WTC11 (cell line): ENCODE measurements at regions not wholly inside any gene's neighbourhood (a gene's known extent, or its start where the extent isn't known, plus 50 kb on each side); places are given as distances from the start of the nearest gene placed in this dataset.

Source experiments
- ATAC-seq: fragments of 200-7000 bp; cut with Tn5 transposase; 2 replicates; pipeline ENCODE4 v1.10.0; 2021; ENCODE audit warnings: mild to moderate bottlenecking, moderate library complexity
- CTCF ChIA-PET: fragments of 300-600 bp; sonication (Branson Sonifier 250); formaldehyde crosslinking; loops from one replicate; lab custom pipeline; 2021; ENCODE audit warnings: antibody characterized with exemption; lab: Charles Lee
- POLR2A ChIA-PET: fragments of 350-600 bp; sonication (Branson Sonifier 250); formaldehyde crosslinking; loops from one replicate; lab custom pipeline; 2021; ENCODE audit warnings: antibody characterized with exemption; lab: Charles Lee
- DNase-seq: peaks from one replicate; pipeline ENCODE4 v3.0.0; 2021; ENCODE audit warnings: low spot score
- H3K27ac Mint-ChIP-seq: 2 replicates; pipeline ENCODE4 v1.8.0; 2021; ENCODE audit warnings: mixed read lengths
- H3K27me3 Mint-ChIP-seq: 2 replicates; pipeline ENCODE4 v1.8.0; 2021; ENCODE audit warnings: low read depth, mild to moderate bottlenecking, moderate library complexity, mixed read lengths
- H3K36me3 Mint-ChIP-seq: 2 replicates; pipeline ENCODE4 v1.8.0; 2021; ENCODE audit warnings: mixed read lengths
- H3K4me1 Mint-ChIP-seq: 2 replicates; pipeline ENCODE4 v1.8.0; 2022; ENCODE audit warnings: mixed read lengths
- H3K4me3 Mint-ChIP-seq: 2 replicates; pipeline ENCODE4 v1.8.0; 2021; ENCODE audit warnings: mild to moderate bottlenecking, moderate library complexity, mixed read lengths
- H3K9me3 Mint-ChIP-seq: 2 replicates; pipeline ENCODE4 v1.8.0; 2021; ENCODE audit warnings: mixed read lengths
- ATF1 ChIP-seq: sonication (generic); formaldehyde crosslinking; IDR thresholded peaks from 2 replicates; pipeline ENCODE4 v1.8.1; 2023; ENCODE audit warnings: mild to moderate bottlenecking, moderate library complexity, missing genetic modification reagents
- CBFB ChIP-seq: sonication (generic); formaldehyde crosslinking; IDR thresholded peaks from 2 replicates; pipeline ENCODE4 v1.8.1; 2022; ENCODE audit warnings: mild to moderate bottlenecking, low read depth, missing genetic modification reagents
- CREB1 ChIP-seq: sonication (generic); formaldehyde crosslinking; IDR thresholded peaks from 2 replicates; pipeline ENCODE4 v1.8.0; 2023; ENCODE audit warnings: mild to moderate bottlenecking, missing genetic modification reagents
- ETV6 ChIP-seq: sonication (generic); formaldehyde crosslinking; IDR thresholded peaks from 2 replicates; pipeline ENCODE4 v1.8.1; 2022; ENCODE audit warnings: mild to moderate bottlenecking, missing genetic modification reagents
- FOXP1 ChIP-seq: sonication (generic); formaldehyde crosslinking; IDR thresholded peaks from 2 replicates; pipeline ENCODE4 v1.8.0; 2022; ENCODE audit warnings: missing genetic modification reagents, mild to moderate bottlenecking, moderate library complexity, borderline replicate concordance
- GTF2I ChIP-seq: fragments of 250-450 bp; sonication (Bioruptor Pico); conservative IDR thresholded peaks from 2 replicates; pipeline ENCODE4 v1.4.0; 2021; ENCODE audit warnings: mild to moderate bottlenecking
- KAT7 ChIP-seq: sonication (generic); formaldehyde crosslinking; IDR thresholded peaks from 2 replicates; pipeline ENCODE4 v1.8.1; 2023; ENCODE audit warnings: missing genetic modification reagents, mild to moderate bottlenecking, borderline replicate concordance
- MYBL2 ChIP-seq: sonication (generic); formaldehyde crosslinking; IDR thresholded peaks from 2 replicates; pipeline ENCODE4 v1.8.1; 2023; ENCODE audit warnings: mild to moderate bottlenecking, moderate library complexity, missing genetic modification reagents
- NFATC4 ChIP-seq: fragments of 250-450 bp; sonication (Bioruptor Pico); IDR thresholded peaks from 2 replicates; pipeline ENCODE4 v1.9.0; 2021; ENCODE audit warnings: mild to moderate bottlenecking
- NR2C2 ChIP-seq: sonication (generic); formaldehyde crosslinking; IDR thresholded peaks from 2 replicates; pipeline ENCODE4 v1.8.0; 2022; ENCODE audit warnings: mild to moderate bottlenecking, missing genetic modification reagents
- TEAD4 ChIP-seq: sonication (generic); formaldehyde crosslinking; IDR thresholded peaks from 2 replicates; pipeline ENCODE4 v1.8.0; 2022; ENCODE audit warnings: mild to moderate bottlenecking, missing genetic modification reagents
- ZNF263 ChIP-seq: sonication (generic); formaldehyde crosslinking; IDR thresholded peaks from 2 replicates; pipeline ENCODE4 v1.8.1; 2022; ENCODE audit warnings: low read depth, mild to moderate bottlenecking, moderate library complexity, missing genetic modification reagents
- ZNF396 ChIP-seq: fragments of 250-450 bp; sonication (Bioruptor Pico); IDR thresholded peaks from 2 replicates; pipeline ENCODE4 v1.8.0; 2021; ENCODE audit warnings: mild to moderate bottlenecking, moderate library complexity, borderline replicate concordance
- ZNF671 ChIP-seq: fragments of 250-450 bp; sonication (Bioruptor Pico); IDR thresholded peaks from 2 replicates; pipeline ENCODE4 v1.8.0; 2021; ENCODE audit warnings: mild to moderate bottlenecking
- TF ChIP-seq, protein P1 (sequence below): fragments of 250-450 bp; sonication (Bioruptor Pico); IDR thresholded peaks from 2 replicates; pipeline ENCODE4 v1.9.0; 2021; ENCODE audit warnings: mild to moderate bottlenecking, borderline replicate concordance
- TF ChIP-seq, protein P2 (sequence below): sonication (generic); formaldehyde crosslinking; IDR thresholded peaks from 2 replicates; pipeline ENCODE4 v1.8.1; 2022; ENCODE audit warnings: missing genetic modification reagents, borderline replicate concordance
- TF ChIP-seq, protein P3 (sequence below): fragments of 250-450 bp; sonication (Bioruptor Pico); IDR thresholded peaks from 2 replicates; pipeline ENCODE4 v1.9.0; 2021; ENCODE audit warnings: moderate library complexity, mild to moderate bottlenecking, inconsistent platforms, borderline replicate concordance
- TF ChIP-seq, protein P4 (sequence below): sonication (generic); formaldehyde crosslinking; IDR thresholded peaks from 2 replicates; pipeline ENCODE4 v1.8.0; 2022; ENCODE audit warnings: missing genetic modification reagents

DNA sequence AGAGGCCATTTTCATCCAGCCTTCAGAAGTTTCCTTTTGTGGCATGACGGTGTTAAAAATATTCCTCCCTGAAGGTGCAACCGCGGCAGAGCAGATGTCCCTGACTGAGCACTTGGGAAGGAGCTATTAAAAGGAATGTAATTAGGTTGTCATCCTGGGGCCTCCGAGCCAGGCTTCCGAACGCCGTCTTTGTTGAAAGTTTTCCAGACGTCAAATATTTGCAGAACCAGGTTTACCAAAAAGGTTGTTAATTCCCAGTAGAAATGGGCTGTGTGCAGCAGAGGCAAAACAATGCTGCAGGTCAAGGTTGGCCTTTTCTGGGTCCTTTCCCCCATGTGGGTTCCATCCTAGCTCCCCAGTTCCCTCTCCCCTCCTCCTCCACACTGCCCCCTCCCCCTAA, 88.8 kb upstream of the CALM2 start (continued):
- TF ChIP-seq, protein P1, sequence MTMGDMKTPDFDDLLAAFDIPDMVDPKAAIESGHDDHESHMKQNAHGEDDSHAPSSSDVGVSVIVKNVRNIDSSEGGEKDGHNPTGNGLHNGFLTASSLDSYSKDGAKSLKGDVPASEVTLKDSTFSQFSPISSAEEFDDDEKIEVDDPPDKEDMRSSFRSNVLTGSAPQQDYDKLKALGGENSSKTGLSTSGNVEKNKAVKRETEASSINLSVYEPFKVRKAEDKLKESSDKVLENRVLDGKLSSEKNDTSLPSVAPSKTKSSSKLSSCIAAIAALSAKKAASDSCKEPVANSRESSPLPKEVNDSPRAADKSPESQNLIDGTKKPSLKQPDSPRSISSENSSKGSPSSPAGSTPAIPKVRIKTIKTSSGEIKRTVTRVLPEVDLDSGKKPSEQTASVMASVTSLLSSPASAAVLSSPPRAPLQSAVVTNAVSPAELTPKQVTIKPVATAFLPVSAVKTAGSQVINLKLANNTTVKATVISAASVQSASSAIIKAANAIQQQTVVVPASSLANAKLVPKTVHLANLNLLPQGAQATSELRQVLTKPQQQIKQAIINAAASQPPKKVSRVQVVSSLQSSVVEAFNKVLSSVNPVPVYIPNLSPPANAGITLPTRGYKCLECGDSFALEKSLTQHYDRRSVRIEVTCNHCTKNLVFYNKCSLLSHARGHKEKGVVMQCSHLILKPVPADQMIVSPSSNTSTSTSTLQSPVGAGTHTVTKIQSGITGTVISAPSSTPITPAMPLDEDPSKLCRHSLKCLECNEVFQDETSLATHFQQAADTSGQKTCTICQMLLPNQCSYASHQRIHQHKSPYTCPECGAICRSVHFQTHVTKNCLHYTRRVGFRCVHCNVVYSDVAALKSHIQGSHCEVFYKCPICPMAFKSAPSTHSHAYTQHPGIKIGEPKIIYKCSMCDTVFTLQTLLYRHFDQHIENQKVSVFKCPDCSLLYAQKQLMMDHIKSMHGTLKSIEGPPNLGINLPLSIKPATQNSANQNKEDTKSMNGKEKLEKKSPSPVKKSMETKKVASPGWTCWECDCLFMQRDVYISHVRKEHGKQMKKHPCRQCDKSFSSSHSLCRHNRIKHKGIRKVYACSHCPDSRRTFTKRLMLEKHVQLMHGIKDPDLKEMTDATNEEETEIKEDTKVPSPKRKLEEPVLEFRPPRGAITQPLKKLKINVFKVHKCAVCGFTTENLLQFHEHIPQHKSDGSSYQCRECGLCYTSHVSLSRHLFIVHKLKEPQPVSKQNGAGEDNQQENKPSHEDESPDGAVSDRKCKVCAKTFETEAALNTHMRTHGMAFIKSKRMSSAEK (CRISPR knock-in tag) = no peak
- TF ChIP-seq CREB1 (CRISPR knock-in tag) = no peak

DNA sequence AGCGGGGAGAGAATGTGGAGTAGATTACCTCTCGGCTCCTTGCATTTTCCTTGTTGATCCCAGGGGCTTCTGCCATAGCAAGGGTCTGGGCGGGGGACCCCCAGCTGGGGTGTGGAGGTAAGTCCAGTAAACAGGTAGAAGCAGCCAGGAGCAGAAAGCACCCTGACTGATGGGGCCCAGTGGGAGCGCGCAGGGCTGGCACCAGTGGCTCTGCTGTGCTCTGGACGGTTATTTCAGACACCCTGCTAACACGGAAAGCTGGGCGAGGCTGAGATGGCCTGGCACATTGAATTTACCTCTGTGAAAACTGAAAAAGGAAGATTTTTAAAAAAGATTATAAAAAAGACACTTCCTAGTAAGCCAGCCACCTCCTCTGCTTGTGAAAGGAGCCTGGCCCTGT, 88.4 kb upstream of the CALM2 start:
- no peaks in the 10 kb centered on the region for H3K36me3 Mint-ChIP-seq
- ATAC-seq (no peak; the same call in 1 of the 2 replicates), DNase-seq (no peak)
- H3K27ac Mint-ChIP-seq = no peak overlapping the region
- peaks cover 37% of the 10 kb centered on the region for H3K4me1 Mint-ChIP-seq
- TF ChIP-seq GTF2I (CRISPR knock-in tag) = no peak
- no peak for TF ChIP-seq ZNF263 (CRISPR knock-in tag)
- no peak for TF ChIP-seq ETV6 (CRISPR knock-in tag)
- TF ChIP-seq CREB1 (CRISPR knock-in tag) = no peak
- no peak for TF ChIP-seq NFATC4 (CRISPR knock-in tag)
- no peak for TF ChIP-seq ZNF671 (CRISPR knock-in tag)
- no peak for TF ChIP-seq MYBL2
- TF ChIP-seq CBFB (CRISPR knock-in tag) = no peak
- TF ChIP-seq, protein P2, sequence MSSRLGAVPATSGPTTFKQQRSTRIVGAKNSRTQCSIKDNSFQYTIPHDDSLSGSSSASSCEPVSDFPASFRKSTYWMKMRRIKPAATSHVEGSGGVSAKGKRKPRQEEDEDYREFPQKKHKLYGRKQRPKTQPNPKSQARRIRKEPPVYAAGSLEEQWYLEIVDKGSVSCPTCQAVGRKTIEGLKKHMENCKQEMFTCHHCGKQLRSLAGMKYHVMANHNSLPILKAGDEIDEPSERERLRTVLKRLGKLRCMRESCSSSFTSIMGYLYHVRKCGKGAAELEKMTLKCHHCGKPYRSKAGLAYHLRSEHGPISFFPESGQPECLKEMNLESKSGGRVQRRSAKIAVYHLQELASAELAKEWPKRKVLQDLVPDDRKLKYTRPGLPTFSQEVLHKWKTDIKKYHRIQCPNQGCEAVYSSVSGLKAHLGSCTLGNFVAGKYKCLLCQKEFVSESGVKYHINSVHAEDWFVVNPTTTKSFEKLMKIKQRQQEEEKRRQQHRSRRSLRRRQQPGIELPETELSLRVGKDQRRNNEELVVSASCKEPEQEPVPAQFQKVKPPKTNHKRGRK (CRISPR knock-in tag) = no peak
- TF ChIP-seq TEAD4 (CRISPR knock-in tag) = no peak
- TF ChIP-seq ZNF396 (CRISPR knock-in tag) = no peak
- TF ChIP-seq KAT7 (CRISPR knock-in tag) = no peak
- TF ChIP-seq, protein P3, sequence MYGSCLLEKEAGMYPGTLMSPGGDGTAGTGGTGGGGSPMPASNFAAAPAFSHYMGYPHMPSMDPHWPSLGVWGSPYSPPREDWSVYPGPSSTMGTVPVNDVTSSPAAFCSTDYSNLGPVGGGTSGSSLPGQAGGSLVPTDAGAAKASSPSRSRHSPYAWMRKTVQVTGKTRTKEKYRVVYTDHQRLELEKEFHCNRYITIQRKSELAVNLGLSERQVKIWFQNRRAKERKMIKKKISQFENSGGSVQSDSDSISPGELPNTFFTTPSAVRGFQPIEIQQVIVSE (CRISPR knock-in tag) = no peak
- TF ChIP-seq FOXP1 (CRISPR knock-in tag) = no peak
- no peak for TF ChIP-seq ATF1
- TF ChIP-seq, protein P4, sequence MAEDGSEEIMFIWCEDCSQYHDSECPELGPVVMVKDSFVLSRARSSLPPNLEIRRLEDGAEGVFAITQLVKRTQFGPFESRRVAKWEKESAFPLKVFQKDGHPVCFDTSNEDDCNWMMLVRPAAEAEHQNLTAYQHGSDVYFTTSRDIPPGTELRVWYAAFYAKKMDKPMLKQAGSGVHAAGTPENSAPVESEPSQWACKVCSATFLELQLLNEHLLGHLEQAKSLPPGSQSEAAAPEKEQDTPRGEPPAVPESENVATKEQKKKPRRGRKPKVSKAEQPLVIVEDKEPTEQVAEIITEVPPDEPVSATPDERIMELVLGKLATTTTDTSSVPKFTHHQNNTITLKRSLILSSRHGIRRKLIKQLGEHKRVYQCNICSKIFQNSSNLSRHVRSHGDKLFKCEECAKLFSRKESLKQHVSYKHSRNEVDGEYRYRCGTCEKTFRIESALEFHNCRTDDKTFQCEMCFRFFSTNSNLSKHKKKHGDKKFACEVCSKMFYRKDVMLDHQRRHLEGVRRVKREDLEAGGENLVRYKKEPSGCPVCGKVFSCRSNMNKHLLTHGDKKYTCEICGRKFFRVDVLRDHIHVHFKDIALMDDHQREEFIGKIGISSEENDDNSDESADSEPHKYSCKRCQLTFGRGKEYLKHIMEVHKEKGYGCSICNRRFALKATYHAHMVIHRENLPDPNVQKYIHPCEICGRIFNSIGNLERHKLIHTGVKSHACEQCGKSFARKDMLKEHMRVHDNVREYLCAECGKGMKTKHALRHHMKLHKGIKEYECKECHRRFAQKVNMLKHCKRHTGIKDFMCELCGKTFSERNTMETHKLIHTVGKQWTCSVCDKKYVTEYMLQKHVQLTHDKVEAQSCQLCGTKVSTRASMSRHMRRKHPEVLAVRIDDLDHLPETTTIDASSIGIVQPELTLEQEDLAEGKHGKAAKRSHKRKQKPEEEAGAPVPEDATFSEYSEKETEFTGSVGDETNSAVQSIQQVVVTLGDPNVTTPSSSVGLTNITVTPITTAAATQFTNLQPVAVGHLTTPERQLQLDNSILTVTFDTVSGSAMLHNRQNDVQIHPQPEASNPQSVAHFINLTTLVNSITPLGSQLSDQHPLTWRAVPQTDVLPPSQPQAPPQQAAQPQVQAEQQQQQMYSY = no peak
- no peak for TF ChIP-seq NR2C2 (CRISPR knock-in tag)
- H3K4me3 Mint-ChIP-seq = no peak overlapping the region
- ChIA-PET POLR2A (interaction anchor here (1.0 kb wide), 1 partner anchor 109 kb away, joined by 3 read pairs; no protein-coding TSS in a partner anchor), CTCF (interaction anchor here (0.8 to 3.0 kb wide), 15 partner anchors 8 to 124 kb away, joined by 3 to 13 read pairs (median 4); no protein-coding TSS in a partner anchor)
- H3K27me3 Mint-ChIP-seq = no peaks in the 10 kb centered on the region
- H3K9me3 Mint-ChIP-seq = no peaks in the 10 kb centered on the region
